Spleen (tissue), 7 donors: ENCODE measurements at regions not wholly inside any gene's neighbourhood (a gene's known extent, or its start where the extent isn't known, plus 50 kb on each side); places are given as distances from the start of the nearest gene placed in this dataset.

ENCODE experiments used
- CTCF ChIP-seq, 11 experiments: fragments of 200-600 bp in 7 of 11; fragments of 450-650 bp in 4 of 11; sonication (generic) in 4 of 11; IDR thresholded peaks in 8 of 11; conservative IDR thresholded peaks in 3 of 11; 1 replicate in 7 of 11; 2 replicates in 4 of 11; pipeline versions ENCODE4 v1.4.0 to v1.8.0; 2016 to 2021; ENCODE audit warnings: antibody characterized with exemption in 11 of 11, inconsistent platforms in 4 of 11, mild to moderate bottlenecking in 1 of 11
- POLR2A ChIP-seq, 3 donors: fragments of 450-650 bp; IDR thresholded peaks; one replicate each; pipeline ENCODE4 v1.5.1; 2017; ENCODE audit warnings: antibody characterized with exemption in 3 of 3, mild to moderate bottlenecking in 1 of 3
- POLR2AphosphoS5 ChIP-seq, 3 donors: sonication (generic); formaldehyde crosslinking; IDR thresholded peaks; one replicate each; pipeline ENCODE4 v1.5.1; 2017; ENCODE audit warnings: antibody characterized with exemption in 3 of 3
- donor health status: DM: no; HTN: no; CAD: no; lungs with moderate emphysema.
- donor health status: DM: no; HTN: no; CAD: no.
- donor health status: DM: no; HTN: no; CAD: no.

GRCh38 chr11:112797092-112797491 is 164.1 kb upstream of the NCAM1 start:
- TF ChIP-seq POLR2A (IDR thresholded peaks at IDR 0.05) (no peak), CTCF (IDR thresholded peaks at IDR 0.05 in 8 of 11, conservative IDR thresholded peaks at IDR 0.05 in 3 of 11) (no peak), POLR2AphosphoS5 (IDR thresholded peaks at IDR 0.05) (no peak)
